Endothelial cell of umbilical vein (primary cell): ENCODE measurements at regions not wholly inside any gene's neighbourhood (a gene's known extent, or its start where the extent isn't known, plus 50 kb on each side); places are given as distances from the start of the nearest gene placed in this dataset.

Source experiments
- BruUV-seq: library from RNA; stranded (reverse); fragments of 400-500 nt; replicated peaks from 2 replicates; lab custom pipeline; 2021; lab: Mats Ljungman, UMichigan
- CTCF ChIA-PET: fragments of 300-600, 350-600 bp; sonication (Branson Sonifier 250); formaldehyde crosslinking; loops from one replicate; lab custom pipeline; 2021; ENCODE audit warnings: antibody characterized with exemption, inconsistent platforms; lab: Charles Lee
- POLR2A ChIA-PET: fragments of 300-600, 350-600 bp; sonication (Branson Sonifier 250); formaldehyde crosslinking; loops from one replicate; lab custom pipeline; 2021; ENCODE audit warnings: antibody characterized with exemption, inconsistent platforms; lab: Charles Lee
- DNase-seq: peaks from one replicate; pipeline ENCODE4 v3.0.0-alpha.2; 2011; ENCODE audit warnings: low read depth, low spot score
- FAIRE-seq: peaks from 2 replicates; lab custom pipeline; 2011; peaks lifted over from hg19 to GRCh38; lab: Jason Lieb, UNC
- H2AFZ ChIP-seq: 2 replicates; pipeline ENCODE4 v1.6.0; 2012; ENCODE audit warnings: low read depth, low read length, control low read depth, inconsistent platforms
- H3K27ac ChIP-seq: 2 replicates; pipeline ENCODE4 v1.5.1; 2011; ENCODE audit warnings: low read depth, mild to moderate bottlenecking, control low read depth, low read length, moderate library complexity; ENCODE audit not compliant: insufficient read depth
- H3K27me3 ChIP-seq, 2 experiments: 2 replicates each; pipeline versions ENCODE4 v1.6.0 to v1.6.1; 2011; ENCODE audit warnings: low read length in 2 of 2, mixed read lengths in 1 of 2; ENCODE audit not compliant: control insufficient read depth in 2 of 2, insufficient read depth in 2 of 2
- H3K36me3 ChIP-seq, 2 experiments: 2 replicates in 1 of 2; 3 replicates in 1 of 2; pipeline ENCODE4 v1.5.1; 2011; ENCODE audit warnings: low read length in 2 of 2, mild to moderate bottlenecking in 1 of 2, moderate library complexity in 1 of 2; ENCODE audit not compliant: control insufficient read depth in 2 of 2, insufficient read depth in 2 of 2; ENCODE audit errors: extremely low read depth in 1 of 2
- H3K4me1 ChIP-seq: 3 replicates; pipeline ENCODE4 v1.5.1; 2011; ENCODE audit warnings: mild to moderate bottlenecking, low read length; ENCODE audit not compliant: control insufficient read depth, insufficient read depth; ENCODE audit errors: extremely low read depth
- H3K4me2 ChIP-seq: 2 replicates; pipeline ENCODE4 v1.6.1; 2011; ENCODE audit warnings: low read length, control low read depth, mixed read lengths; ENCODE audit not compliant: insufficient read depth
- H3K4me3 ChIP-seq, 3 experiments: fragments of 200-600 bp in 1 of 3; sonication (generic), shearing (Covaris generic) in 1 of 3; replicated peaks in 1 of 3; 2 replicates each; pipeline ENCODE4 v1.5.1; 2011 to 2016; ENCODE audit warnings: control low read depth in 3 of 3, low read length in 3 of 3, mild to moderate bottlenecking in 2 of 3, inconsistent platforms in 1 of 3, low read depth in 1 of 3, moderate library complexity in 1 of 3; ENCODE audit not compliant: insufficient read depth in 1 of 3
- H3K79me2 ChIP-seq: 2 replicates; pipeline ENCODE4 v1.6.0; 2012; ENCODE audit warnings: low read length, inconsistent platforms; ENCODE audit not compliant: control insufficient read depth, insufficient read depth
- H3K9ac ChIP-seq: replicated peaks from 2 replicates; pipeline ENCODE3; 2011; ENCODE audit warnings: low read length, control low read depth; ENCODE audit not compliant: insufficient read depth; ENCODE audit errors: extremely low read depth
- H3K9me1 ChIP-seq: replicated peaks from 3 replicates; pipeline ENCODE4 v1.6.0; 2011; ENCODE audit warnings: mild to moderate bottlenecking, low read length; ENCODE audit not compliant: control insufficient read depth, insufficient read depth; ENCODE audit errors: extremely low read depth
- H3K9me3 ChIP-seq: replicated peaks from 2 replicates; pipeline ENCODE4 v1.5.1; 2012; ENCODE audit warnings: low read length, inconsistent platforms; ENCODE audit not compliant: control insufficient read depth, insufficient read depth
- H4K20me1 ChIP-seq: replicated peaks from 2 replicates; pipeline ENCODE3; 2011; ENCODE audit warnings: mild to moderate bottlenecking, low read length; ENCODE audit not compliant: control insufficient read depth, insufficient read depth; ENCODE audit errors: extremely low read depth
- EZH2 ChIP-seq: IDR thresholded peaks from 2 replicates; pipeline ENCODE4 v1.6.1; 2012; ENCODE audit warnings: borderline replicate concordance, low read depth, mild to moderate bottlenecking, moderate library complexity, low read length, inconsistent platforms; ENCODE audit not compliant: severe bottlenecking
- FOS ChIP-seq: IDR thresholded peaks from 2 replicates; pipeline ENCODE4 v1.6.1; 2011; ENCODE audit warnings: mild to moderate bottlenecking, low read length, moderate library complexity, borderline replicate concordance; ENCODE audit not compliant: insufficient read depth
- GATA2 ChIP-seq: IDR thresholded peaks from 2 replicates; pipeline ENCODE4 v1.7.0; 2011; ENCODE audit warnings: low read depth, mild to moderate bottlenecking, moderate library complexity, mixed read lengths, low read length; ENCODE audit not compliant: insufficient read length, insufficient read depth
- JUN ChIP-seq: IDR thresholded peaks from 2 replicates; pipeline ENCODE4 v1.6.1; 2011; ENCODE audit warnings: borderline replicate concordance, low read depth; ENCODE audit not compliant: insufficient read length, insufficient read depth
- MYC ChIP-seq: IDR thresholded peaks from one replicate; pipeline ENCODE4 v1.6.1; 2011; ENCODE audit warnings: mild to moderate bottlenecking, low read depth, low read length
- POLR2A ChIP-seq: IDR thresholded peaks from 2 replicates; pipeline ENCODE4 v1.6.1; 2012; ENCODE audit warnings: low read depth, mild to moderate bottlenecking, control low read depth, low read length
- POLR2AphosphoS5 ChIP-seq: IDR thresholded peaks from 2 replicates; pipeline ENCODE4 v1.6.1; 2012; ENCODE audit warnings: low read depth, mild to moderate bottlenecking, control low read depth, low read length, moderate library complexity; ENCODE audit not compliant: insufficient read depth
- dilution Hi-C: fragments of 300-500 bp; cut with MboI; formaldehyde crosslinking; loops from one replicate; pipeline ENCODE4 v1.15.0; 2019; ENCODE audit warnings: low sequenced_read_pairs; ENCODE audit not compliant: extremely low pct_ligation_motif_present
- intact Hi-C: fragments of 100-400 bp; cut with micrococcal nuclease; formaldehyde crosslinking; loops from one replicate; pipeline ENCODE4 v1.10.0; 2022
- TF ChIP-seq, protein P1 (sequence below): IDR thresholded peaks from 2 replicates; pipeline ENCODE4 v1.6.1; 2011; ENCODE audit not compliant: insufficient read depth, insufficient read length
- TF ChIP-seq, protein P2 (sequence below), 2 donors: IDR thresholded peaks; 1 replicate in 1 of 2; 2 replicates in 1 of 2; pipeline ENCODE4 v1.5.1; 2011; ENCODE audit warnings: low read length in 2 of 2, mild to moderate bottlenecking in 2 of 2, moderate library complexity in 2 of 2, control low read depth in 1 of 2, inconsistent platforms in 1 of 2, low read depth in 1 of 2; ENCODE audit not compliant: insufficient read depth in 1 of 2; ENCODE audit errors: extremely low read depth in 1 of 2

DNA sequence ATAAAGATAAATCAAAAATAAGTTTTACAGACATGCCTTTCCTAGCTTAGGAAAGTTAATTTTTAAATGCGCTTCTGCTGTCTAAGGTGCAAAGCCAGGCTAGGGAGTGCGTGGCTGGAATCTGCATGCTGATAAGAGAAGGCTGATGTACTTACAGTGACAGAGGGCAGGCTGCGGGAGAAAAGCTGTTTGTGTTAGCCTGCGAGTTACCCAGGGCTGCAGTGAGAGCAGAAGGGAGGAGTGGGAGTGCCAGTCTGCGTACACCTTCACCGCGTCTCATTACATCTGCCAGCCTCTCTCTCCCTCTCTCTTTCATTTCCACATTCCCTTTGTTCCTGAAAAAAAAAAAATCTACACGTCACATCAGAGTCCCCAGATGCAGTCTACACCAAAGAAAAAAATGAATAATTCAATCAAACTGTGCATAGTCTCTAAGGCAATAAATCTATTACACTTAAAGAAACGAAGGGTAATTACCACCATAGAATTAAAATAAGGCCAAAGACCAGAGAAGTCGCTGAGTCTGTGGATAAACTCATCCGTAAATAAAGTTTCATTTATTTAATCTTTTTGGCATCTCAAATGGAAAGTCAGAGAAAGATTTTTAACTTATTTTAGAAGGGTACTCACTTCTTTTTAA, 126.4 kb upstream of the C11orf58 start:
- DNase-seq (no peak), FAIRE-seq (no peak)
- dilution Hi-C loops = no loop called here
- H2AFZ ChIP-seq = no peak overlapping the region
- no TSS peak for BruUV-seq
- intact Hi-C loops = loop anchor here (5.0 kb wide), 2 partner anchors 125 to 1510 kb away; partner anchors contain the start of gene C11orf58
- H3K9ac ChIP-seq = no peak overlapping the region
- H3K79me2 ChIP-seq = no peaks in the 10 kb centered on the region
- H3K4me3 ChIP-seq = no peak overlapping the region
- peaks cover 19% of the 10 kb centered on the region for H3K4me1 ChIP-seq
- ChIA-PET CTCF (interaction anchor here (2.4 to 4.3 kb wide), 6 partner anchors 17 to 1511 kb away, joined by 28 to 118 read pairs (median 86); no protein-coding TSS in a partner anchor), POLR2A (no interaction called here)
- no peak overlapping the region for H3K27ac ChIP-seq
- no peaks in the 10 kb centered on the region for H3K9me3 ChIP-seq
- H4K20me1 ChIP-seq = no peaks in the 10 kb centered on the region
- TF ChIP-seq, protein P1, sequence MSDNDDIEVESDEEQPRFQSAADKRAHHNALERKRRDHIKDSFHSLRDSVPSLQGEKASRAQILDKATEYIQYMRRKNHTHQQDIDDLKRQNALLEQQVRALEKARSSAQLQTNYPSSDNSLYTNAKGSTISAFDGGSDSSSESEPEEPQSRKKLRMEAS = no peak
- TF ChIP-seq, protein P2, sequence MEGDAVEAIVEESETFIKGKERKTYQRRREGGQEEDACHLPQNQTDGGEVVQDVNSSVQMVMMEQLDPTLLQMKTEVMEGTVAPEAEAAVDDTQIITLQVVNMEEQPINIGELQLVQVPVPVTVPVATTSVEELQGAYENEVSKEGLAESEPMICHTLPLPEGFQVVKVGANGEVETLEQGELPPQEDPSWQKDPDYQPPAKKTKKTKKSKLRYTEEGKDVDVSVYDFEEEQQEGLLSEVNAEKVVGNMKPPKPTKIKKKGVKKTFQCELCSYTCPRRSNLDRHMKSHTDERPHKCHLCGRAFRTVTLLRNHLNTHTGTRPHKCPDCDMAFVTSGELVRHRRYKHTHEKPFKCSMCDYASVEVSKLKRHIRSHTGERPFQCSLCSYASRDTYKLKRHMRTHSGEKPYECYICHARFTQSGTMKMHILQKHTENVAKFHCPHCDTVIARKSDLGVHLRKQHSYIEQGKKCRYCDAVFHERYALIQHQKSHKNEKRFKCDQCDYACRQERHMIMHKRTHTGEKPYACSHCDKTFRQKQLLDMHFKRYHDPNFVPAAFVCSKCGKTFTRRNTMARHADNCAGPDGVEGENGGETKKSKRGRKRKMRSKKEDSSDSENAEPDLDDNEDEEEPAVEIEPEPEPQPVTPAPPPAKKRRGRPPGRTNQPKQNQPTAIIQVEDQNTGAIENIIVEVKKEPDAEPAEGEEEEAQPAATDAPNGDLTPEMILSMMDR (IDR thresholded peaks at IDR 0.05; ENCODE audit: extremely low read depth in 1 of 2, insufficient read depth in 1 of 2, low read depth in 1 of 2, low read length in 2 of 2) = no peak
- TF ChIP-seq MYC (no peak), GATA2 (no peak), FOS (no peak), POLR2AphosphoS5 (no peak), POLR2A (no peak), EZH2 (no peak), JUN (no peak)
- no peaks in the 10 kb centered on the region for H3K36me3 ChIP-seq
- H3K9me1 ChIP-seq = no peaks in the 10 kb centered on the region
- peaks cover 48 to 83% of the 10 kb centered on the region in 2 experiments for H3K27me3 ChIP-seq
- no peak overlapping the region for H3K4me2 ChIP-seq
